SJCRH30 (cell line): ENCODE measurements at regions not wholly inside any gene's neighbourhood (a gene's known extent, or its start where the extent isn't known, plus 50 kb on each side); places are given as distances from the start of the nearest gene placed in this dataset.
"Not testable (repeated sequence)": the region's sequence is repeated elsewhere in the genome, so short reads cannot be mapped to it uniquely, and the experiment has no call there.

Experiments
- DNase-seq, 2 experiments: peaks; one replicate each; pipeline ENCODE4 v3.0.0-alpha.2; 2015 to 2020
- H3K27ac ChIP-seq: fragments of 250-450 bp; sonication (Bioruptor Pico); 2 replicates; pipeline ENCODE4 v1.5.1; 2020; ENCODE audit warnings: mild to moderate bottlenecking, moderate library complexity
- H3K27me3 ChIP-seq: fragments of 250-450 bp; sonication (Bioruptor Pico); 2 replicates; pipeline ENCODE4 v1.5.1; 2020; ENCODE audit warnings: mild to moderate bottlenecking, moderate library complexity
- H3K36me3 ChIP-seq: fragments of 250-450 bp; sonication (Bioruptor Pico); 2 replicates; pipeline ENCODE4 v1.5.1; 2020; ENCODE audit warnings: mild to moderate bottlenecking, moderate library complexity
- H3K4me1 ChIP-seq: fragments of 250-450 bp; sonication (Bioruptor Pico); 2 replicates; pipeline ENCODE4 v1.5.1; 2020; ENCODE audit warnings: mild to moderate bottlenecking, moderate library complexity
- H3K4me3 ChIP-seq: fragments of 250-450 bp; sonication (Bioruptor Pico); 2 replicates; pipeline ENCODE4 v1.5.1; 2020; ENCODE audit warnings: mild to moderate bottlenecking, moderate library complexity
- H3K9me3 ChIP-seq: fragments of 250-450 bp; sonication (Bioruptor Pico); replicated peaks from 2 replicates; pipeline ENCODE4 v1.5.1; 2020; ENCODE audit warnings: mild to moderate bottlenecking, moderate library complexity

DNA sequence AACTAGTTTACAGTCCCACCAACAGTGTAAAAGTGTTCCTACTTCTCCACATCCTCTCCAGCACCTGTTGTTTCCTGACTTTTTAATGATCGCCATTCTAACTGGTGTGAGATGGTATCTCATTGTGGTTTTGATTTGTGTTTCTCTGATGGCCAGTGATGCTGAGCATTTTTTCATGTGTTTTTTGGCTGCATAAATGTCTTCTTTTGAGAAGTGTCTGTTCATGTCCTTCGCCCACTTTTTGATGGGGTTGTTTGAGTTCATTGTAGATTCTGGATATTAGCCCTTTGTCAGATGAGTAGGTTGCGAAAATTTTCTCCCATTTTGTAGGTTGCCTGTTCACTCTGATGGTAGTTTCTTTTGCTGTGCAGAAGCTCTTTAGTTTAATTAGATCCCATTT lies 77.1 kb upstream of the SLC7A14 start:
- H3K27ac ChIP-seq = not testable (repeated sequence)

DNA sequence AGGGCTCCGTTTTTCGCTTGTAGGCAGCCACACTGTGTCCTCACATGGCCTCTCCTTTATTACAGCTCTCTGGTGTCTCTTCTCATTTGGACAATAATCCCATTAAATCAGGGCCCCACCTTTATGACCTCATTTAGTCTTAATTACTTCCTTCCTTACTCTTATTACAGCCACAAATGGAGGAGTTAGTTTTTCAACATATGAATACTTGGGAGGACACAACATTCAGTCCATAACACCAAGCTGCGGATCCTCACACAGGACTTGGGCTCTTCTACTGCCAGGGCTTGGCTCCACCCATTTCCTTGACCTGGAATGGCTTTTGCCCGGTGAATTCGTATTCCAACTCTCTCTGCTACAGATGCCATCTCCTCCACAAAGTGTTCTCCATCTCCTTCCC lies 74.3 kb upstream of the SLC7A14 start:
- no peaks in the 10 kb centered on the region for H3K9me3 ChIP-seq
- no peaks in the 10 kb centered on the region for H3K4me1 ChIP-seq
- H3K27me3 ChIP-seq = no peaks in the 10 kb centered on the region
- H3K4me3 ChIP-seq = no peak overlapping the region
- no peak for DNase-seq
- H3K36me3 ChIP-seq = no peaks in the 10 kb centered on the region
- no peak overlapping the region for H3K27ac ChIP-seq

More for the DNA sequence above, 77.1 kb upstream of the SLC7A14 start:
- not testable (repeated sequence) for DNase-seq, H3K36me3 ChIP-seq, H3K9me3 ChIP-seq, H3K4me3 ChIP-seq, H3K4me1 ChIP-seq, H3K27me3 ChIP-seq

DNA sequence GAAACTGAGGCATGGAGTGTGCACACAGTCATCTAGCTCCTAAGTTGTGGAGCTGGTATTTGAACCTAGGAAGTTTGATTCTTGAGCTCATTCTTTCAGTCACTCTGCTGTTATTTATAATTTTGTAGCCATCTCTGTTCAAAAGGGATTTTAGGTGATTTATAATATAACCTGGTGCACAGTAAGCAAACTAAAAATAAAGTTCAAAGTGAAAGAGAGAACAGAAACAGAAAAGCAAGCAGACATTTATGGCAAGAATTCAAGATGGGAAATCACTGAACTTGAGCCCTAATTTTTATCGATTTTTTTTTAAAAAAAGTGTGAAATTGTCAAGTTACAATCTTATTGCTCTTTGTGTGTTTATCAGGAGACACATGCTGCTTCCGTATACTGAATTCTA lies 71.4 kb upstream of the SLC7A14 start:
- Histone ChIP-seq H3K27ac (no peak overlapping the region), H3K4me3 (no peak overlapping the region), H3K27me3 (no peaks in the 10 kb centered on the region), H3K36me3 (no peaks in the 10 kb centered on the region), H3K4me1 (no peaks in the 10 kb centered on the region), H3K9me3 (no peaks in the 10 kb centered on the region)
- DNase-seq = no peak

DNA sequence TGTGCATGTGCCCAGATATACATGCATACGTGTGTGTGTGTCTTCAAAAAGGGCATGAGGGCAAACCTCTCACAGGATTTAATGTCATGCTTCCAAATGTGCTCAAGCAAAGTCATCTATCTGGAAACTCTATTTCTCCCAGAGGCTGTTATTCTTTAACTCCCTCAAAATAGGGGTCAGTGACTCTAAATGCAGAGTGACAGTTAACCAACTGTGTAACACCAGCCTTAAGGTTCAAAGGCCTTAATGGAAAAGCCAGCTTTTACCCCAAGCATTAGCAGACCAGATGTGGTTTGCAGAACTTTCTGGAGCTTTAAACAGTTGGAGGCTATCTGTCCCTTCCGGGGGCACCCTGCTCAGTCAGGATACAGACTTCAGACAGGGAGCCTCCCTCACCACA lies 70.4 kb upstream of the SLC7A14 start:
- Histone ChIP-seq H3K4me1 (no peaks in the 10 kb centered on the region), H3K9me3 (no peaks in the 10 kb centered on the region), H3K27ac (no peak overlapping the region), H3K36me3 (no peaks in the 10 kb centered on the region), H3K4me3 (no peak overlapping the region), H3K27me3 (no peaks in the 10 kb centered on the region)
- no peak for DNase-seq

DNA sequence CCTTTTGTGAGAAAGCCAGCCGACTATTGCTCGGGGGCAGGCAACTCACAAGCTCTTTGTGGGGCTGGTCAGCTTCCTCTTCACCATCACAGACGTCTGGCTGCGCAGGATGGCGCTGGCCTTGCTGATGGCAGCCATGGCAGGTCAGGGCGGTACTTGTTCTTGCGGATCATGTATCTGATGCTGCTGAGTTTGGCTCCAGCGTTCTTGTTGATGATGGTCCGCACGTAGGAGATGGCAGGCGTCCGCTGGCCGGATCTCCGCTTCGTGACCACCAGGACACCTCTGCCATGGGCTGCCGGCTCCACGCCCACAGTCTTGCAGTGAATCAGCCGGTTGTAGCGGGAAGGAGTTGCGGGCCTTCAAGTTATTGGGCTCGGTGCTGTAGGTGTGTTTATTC lies 67.9 kb upstream of the SLC7A14 start:
- no peak for DNase-seq
- H3K4me1 ChIP-seq = no peaks in the 10 kb centered on the region
- no peaks in the 10 kb centered on the region for H3K36me3 ChIP-seq
- H3K4me3 ChIP-seq = no peak overlapping the region
- no peak overlapping the region for H3K27ac ChIP-seq
- no peaks in the 10 kb centered on the region for H3K27me3 ChIP-seq
- no peaks in the 10 kb centered on the region for H3K9me3 ChIP-seq

DNA sequence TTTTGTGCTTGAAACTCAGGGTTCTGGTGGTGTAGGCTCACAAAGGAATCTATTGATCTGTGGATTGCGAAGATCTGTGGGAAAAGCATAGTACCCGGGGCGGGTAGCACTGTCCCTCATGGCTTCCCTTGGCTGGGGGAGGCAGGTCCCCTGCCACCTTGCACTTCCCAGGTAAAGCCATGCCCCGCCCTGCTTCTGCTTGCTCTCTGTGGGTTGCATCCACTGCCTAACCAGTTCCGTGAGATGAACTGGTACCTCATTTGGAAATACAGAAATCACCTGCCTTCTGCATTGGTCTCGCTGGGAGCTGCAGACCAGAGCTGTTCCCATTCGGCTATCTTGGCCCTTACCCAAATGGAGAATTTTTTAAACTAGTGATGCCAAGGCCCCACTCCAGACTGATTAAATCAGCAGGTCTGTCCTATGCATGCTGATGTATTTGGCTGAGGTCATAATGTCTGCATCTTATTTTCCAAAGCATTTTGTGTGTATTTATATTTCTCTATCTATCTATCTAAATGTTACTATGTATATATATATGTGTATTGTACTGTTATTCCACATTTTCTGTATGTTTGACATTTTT lies 65.5 kb upstream of the SLC7A14 start:
- Histone ChIP-seq H3K27me3 (no peaks in the 10 kb centered on the region), H3K27ac (no peak overlapping the region), H3K4me3 (no peak overlapping the region), H3K4me1 (no peaks in the 10 kb centered on the region), H3K36me3 (no peaks in the 10 kb centered on the region), H3K9me3 (no peaks in the 10 kb centered on the region)
- DNase-seq = no peak

DNA sequence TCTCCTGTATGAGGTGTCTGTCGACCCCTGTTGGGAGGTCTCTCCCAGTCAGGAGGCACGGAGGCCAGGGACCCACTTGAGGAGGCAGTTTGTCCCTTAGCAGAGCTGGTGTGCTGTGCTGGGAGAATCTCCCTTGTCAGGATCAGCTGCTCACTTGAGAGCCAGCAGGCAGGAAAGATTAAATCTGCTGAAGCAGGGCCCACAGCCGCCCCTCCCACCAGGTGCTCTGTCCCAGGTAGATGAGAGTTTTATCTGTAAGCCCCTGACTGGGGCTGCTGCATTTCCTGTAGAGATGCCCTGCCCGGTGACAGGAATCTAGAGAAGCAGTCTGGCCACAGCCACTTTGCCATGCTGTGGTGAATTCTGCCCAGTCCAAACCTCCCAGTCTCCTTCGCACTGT lies 64.7 kb upstream of the SLC7A14 start:
- not testable (repeated sequence) for H3K9me3 ChIP-seq, H3K4me1 ChIP-seq, H3K4me3 ChIP-seq, H3K27me3 ChIP-seq, DNase-seq, H3K27ac ChIP-seq, H3K36me3 ChIP-seq

DNA sequence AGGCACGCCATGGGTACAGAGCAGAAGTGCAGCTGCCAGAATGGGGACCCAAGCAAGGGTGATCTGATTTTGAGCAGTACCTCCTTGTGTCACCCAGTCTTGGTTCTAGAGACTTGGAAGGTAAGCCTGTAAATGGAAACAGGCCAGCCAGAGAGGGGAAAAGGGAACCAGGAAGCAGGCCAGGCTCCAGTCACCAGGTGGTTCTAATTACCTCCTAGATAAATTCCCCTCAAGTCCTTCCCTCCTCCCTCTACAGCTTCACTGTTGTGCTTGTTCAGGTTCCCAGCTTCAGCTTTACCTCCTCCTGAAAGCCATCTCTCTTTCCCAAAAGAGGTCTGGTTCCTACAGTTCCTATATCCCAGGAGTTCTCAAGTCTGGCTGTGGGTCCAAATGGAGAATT lies 58.8 kb upstream of the SLC7A14 start:
- Histone ChIP-seq H3K9me3 (no peaks in the 10 kb centered on the region), H3K4me1 (no peaks in the 10 kb centered on the region), H3K27ac (no peak overlapping the region), H3K36me3 (no peaks in the 10 kb centered on the region), H3K27me3 (no peaks in the 10 kb centered on the region), H3K4me3 (no peak overlapping the region)
- DNase-seq = no peak

DNA sequence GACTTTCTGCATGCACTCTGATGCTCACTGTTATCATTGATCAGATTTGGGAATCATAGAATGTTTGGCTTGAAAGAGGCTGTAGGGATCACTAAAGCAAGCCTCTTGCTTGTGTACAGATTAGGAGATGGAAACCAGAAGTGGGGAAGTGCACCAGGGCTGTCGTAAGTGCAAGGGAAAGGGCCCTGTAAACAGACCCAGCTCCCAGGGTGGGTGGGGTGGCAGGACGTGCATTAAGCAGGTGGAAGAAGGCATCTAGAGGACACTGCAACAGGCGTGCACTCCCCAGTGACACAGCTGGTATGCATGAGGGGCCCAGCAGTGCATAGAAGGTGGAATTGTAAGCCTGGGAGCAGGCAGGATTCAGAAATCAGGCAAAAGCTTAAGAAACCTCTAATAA lies 58.0 kb upstream of the SLC7A14 start:
- no peak for DNase-seq
- Histone ChIP-seq H3K36me3 (no peaks in the 10 kb centered on the region), H3K9me3 (no peaks in the 10 kb centered on the region), H3K4me3 (no peak overlapping the region), H3K27me3 (no peaks in the 10 kb centered on the region), H3K27ac (no peak overlapping the region), H3K4me1 (no peaks in the 10 kb centered on the region)

DNA sequence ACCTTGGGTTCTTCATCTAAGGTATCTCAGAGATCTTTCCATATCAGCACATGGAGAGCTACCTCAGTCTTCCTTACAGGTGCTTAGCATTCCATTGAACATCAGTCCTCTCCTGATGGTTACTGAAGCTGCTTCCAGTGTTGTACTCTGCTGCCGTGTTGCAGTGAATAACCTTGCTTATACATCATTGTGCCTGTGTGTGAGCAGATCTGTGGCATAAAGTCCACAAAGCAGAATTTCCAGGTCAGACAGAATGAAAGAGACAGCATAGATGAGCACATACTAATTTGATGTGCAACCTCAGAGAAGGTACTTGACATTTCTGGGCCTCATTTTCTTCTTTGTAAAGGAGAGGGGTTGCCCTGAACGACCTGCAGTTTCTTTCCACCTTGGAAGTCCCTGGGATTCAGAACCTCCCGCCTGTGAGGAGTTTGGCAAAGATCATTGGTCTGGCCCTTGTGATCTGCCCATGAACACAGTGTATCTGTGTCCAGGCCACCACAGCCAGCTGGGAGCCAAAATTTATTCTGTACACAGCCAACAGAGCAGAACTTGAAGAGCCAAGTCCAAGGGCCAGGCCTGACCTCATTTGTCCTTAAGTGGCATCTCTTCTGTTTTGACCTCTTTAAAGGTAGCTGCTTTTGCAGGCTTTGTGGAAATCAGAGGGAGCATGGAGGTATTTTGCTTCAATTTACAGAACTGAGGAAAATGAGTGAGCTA lies 57.2 kb upstream of the SLC7A14 start:
- H3K27ac ChIP-seq = no peak overlapping the region
- H3K36me3 ChIP-seq = no peaks in the 10 kb centered on the region
- no peak overlapping the region for H3K4me3 ChIP-seq
- H3K27me3 ChIP-seq = no peaks in the 10 kb centered on the region
- no peak for DNase-seq
- H3K9me3 ChIP-seq = no peaks in the 10 kb centered on the region
- no peaks in the 10 kb centered on the region for H3K4me1 ChIP-seq

DNA sequence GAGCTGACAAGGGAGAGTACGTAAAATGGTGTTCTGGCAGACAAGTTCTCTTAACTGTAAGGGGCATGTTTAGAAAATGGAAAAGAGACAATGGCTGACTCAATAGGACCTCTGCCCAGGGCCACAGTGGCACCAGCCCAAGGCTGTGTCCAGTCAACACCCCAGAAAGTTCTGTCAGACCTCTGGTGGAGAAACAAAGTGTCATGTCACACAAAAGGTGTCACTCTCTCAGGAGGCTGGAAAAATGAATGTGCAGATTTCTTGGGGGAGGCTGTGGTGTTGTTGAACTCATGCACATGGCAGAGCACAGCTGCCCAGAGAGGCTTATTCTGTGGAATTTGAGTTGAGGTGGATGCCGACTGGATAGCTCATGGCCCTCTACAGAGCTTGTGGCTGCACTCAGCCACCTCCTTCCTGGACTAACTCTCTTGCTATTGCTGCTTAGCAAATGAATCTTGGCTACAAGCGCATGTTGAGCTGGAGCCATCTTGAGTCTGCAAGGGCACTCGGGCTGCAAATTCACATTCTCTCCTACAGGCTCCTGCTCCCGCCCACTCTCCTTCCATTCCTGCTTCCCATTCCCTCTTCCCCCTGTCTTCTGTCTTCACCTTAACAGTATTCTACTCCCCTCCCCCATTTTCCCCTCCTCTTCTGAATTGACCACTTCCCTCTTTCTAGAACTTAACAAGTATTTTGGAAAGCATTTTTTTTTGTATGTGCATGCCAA lies 55.8 kb upstream of the SLC7A14 start:
- no peak for DNase-seq
- Histone ChIP-seq H3K4me3 (no peak overlapping the region), H3K9me3 (no peaks in the 10 kb centered on the region), H3K4me1 (no peaks in the 10 kb centered on the region), H3K27me3 (no peaks in the 10 kb centered on the region), H3K36me3 (no peaks in the 10 kb centered on the region), H3K27ac (no peak overlapping the region)

DNA sequence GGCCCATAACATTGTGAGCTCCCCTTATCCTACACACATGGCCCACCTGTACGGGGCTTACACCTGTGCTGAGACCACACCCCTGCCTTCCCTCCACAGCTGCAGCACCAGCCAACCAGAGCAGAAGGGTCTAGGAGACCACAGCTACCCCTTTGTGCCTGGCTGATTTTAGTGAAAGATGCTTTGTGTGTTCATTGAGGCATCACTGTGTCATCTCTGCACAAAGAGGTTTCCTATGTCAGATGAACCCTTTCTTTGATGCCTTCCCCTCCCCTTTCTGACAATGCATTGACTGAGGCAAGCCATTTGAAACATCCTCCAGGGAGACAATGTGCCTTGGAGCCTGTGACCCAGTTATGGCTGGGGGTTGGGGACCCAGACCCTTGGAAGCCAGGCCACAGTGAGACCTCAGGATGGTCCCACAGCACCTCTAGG lies 54.9 kb upstream of the SLC7A14 start:
- Histone ChIP-seq H3K9me3 (no peaks in the 10 kb centered on the region), H3K27me3 (no peaks in the 10 kb centered on the region), H3K36me3 (no peaks in the 10 kb centered on the region), H3K4me3 (no peak overlapping the region), H3K4me1 (no peaks in the 10 kb centered on the region), H3K27ac (no peak overlapping the region)
- DNase-seq = no peak

DNA sequence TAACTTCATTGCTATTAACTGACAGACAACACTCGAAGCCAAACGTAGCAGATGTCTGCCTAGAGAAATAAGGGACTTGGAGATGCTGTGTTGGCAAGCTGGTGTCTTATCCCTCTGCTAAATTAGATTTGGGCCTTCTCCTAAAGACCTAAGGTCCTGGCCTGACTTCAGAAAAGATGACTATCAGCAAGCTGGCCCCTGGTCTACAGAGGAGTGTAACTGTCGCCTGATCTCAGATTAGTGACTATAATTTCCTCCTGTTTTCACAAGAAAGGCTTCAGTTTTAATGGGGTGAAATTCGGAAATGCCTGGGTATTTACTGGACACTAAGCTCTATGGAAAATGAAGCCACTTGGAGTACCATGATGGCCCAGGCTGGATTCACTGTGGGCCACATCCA lies 53.1 kb upstream of the SLC7A14 start:
- no peaks in the 10 kb centered on the region for H3K36me3 ChIP-seq
- no peaks in the 10 kb centered on the region for H3K9me3 ChIP-seq
- no peak overlapping the region for H3K4me3 ChIP-seq
- H3K27me3 ChIP-seq = no peaks in the 10 kb centered on the region
- DNase-seq = no peak
- no peaks in the 10 kb centered on the region for H3K4me1 ChIP-seq
- H3K27ac ChIP-seq = no peak overlapping the region

DNA sequence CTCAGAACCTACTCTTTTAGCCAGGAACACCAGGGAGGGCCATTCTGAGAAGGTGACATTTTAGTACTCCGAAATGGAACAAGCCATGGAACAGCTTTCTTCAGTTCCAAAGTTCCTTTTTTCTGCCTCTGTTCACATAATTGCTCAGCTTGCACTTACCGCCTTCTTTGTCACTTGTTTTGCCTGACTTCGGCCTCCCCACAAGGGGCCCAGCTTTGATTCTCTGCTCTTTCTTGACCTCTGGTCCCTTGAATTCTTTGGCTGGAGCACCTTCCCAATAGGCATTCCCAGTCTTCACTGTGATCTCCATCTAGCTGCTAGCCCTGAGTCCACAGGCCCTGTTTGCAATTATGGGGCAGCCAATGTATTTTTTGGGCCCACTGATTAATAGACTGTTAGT lies 51.4 kb upstream of the SLC7A14 start:
- no peak overlapping the region for H3K27ac ChIP-seq
- H3K36me3 ChIP-seq = no peaks in the 10 kb centered on the region
- H3K27me3 ChIP-seq = no peaks in the 10 kb centered on the region
- H3K9me3 ChIP-seq = no peaks in the 10 kb centered on the region
- no peak overlapping the region for H3K4me3 ChIP-seq
- no peaks in the 10 kb centered on the region for H3K4me1 ChIP-seq
- DNase-seq = no peak

DNA sequence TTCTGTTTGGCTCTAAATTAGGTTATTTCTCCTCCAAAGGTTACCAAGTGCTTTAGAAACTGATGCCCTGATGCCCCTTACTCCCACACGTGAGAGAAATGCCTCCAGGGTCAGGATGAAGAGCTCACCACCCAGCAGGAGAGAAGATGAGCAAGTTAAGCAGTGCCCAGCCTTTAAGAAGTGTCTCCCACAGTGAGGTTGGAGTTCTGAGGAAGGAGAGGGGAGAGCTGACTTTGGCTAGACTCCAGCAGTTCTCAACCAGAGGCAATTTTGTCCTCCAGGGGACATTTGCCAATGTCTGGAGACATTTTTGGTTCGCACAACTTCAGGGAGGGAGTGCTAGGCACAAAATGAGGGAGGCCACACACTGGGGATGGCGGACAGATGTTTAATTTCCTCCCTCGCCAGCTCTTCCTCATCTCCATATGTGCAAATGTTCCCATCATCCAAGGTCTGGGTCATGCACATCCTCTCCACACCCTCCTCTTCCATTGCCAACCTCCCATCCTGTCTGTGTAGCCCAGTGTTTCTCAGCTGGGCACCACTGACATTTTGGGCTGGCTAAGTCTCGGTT lies 50.6 kb upstream of the SLC7A14 start:
- Histone ChIP-seq H3K27me3 (no peaks in the 10 kb centered on the region), H3K4me3 (no peak overlapping the region), H3K4me1 (no peaks in the 10 kb centered on the region), H3K27ac (no peak overlapping the region), H3K36me3 (no peaks in the 10 kb centered on the region), H3K9me3 (no peaks in the 10 kb centered on the region)
- DNase-seq = no peak
